SU-DHL-6 (cell line): ENCODE measurements at regions not wholly inside any gene's neighbourhood (a gene's known extent, or its start where the extent isn't known, plus 50 kb on each side); places are given as distances from the start of the nearest gene placed in this dataset.

Experiments
- EZH2phosphoT487 ChIP-seq: fragments of 200-600 bp; sonication (generic), shearing (Covaris generic); conservative IDR thresholded peaks from 2 replicates; pipeline ENCODE4 v1.6.1; 2018; ENCODE audit warnings: mild to moderate bottlenecking, antibody characterized with exemption, low read length, moderate library complexity, mixed read lengths
- TF ChIP-seq, protein P1 (sequence below): fragments of 200-600 bp; sonication (generic); IDR thresholded peaks from one replicate; pipeline ENCODE4 v1.5.1; 2017; ENCODE audit warnings: antibody characterized with exemption, mild to moderate bottlenecking, low read length, moderate library complexity; ENCODE audit not compliant: insufficient read depth, poor library complexity, severe bottlenecking

GRCh38 chr18:42514512-42514911, 559.5 kb downstream of the PIK3C3 start:
- TF ChIP-seq, protein P1, sequence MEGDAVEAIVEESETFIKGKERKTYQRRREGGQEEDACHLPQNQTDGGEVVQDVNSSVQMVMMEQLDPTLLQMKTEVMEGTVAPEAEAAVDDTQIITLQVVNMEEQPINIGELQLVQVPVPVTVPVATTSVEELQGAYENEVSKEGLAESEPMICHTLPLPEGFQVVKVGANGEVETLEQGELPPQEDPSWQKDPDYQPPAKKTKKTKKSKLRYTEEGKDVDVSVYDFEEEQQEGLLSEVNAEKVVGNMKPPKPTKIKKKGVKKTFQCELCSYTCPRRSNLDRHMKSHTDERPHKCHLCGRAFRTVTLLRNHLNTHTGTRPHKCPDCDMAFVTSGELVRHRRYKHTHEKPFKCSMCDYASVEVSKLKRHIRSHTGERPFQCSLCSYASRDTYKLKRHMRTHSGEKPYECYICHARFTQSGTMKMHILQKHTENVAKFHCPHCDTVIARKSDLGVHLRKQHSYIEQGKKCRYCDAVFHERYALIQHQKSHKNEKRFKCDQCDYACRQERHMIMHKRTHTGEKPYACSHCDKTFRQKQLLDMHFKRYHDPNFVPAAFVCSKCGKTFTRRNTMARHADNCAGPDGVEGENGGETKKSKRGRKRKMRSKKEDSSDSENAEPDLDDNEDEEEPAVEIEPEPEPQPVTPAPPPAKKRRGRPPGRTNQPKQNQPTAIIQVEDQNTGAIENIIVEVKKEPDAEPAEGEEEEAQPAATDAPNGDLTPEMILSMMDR = no peak
- TF ChIP-seq EZH2phosphoT487 = no peak
